Epithelial cell of esophagus (primary cell): ENCODE measurements at regions not wholly inside any gene's neighbourhood (a gene's known extent, or its start where the extent isn't known, plus 50 kb on each side); places are given as distances from the start of the nearest gene placed in this dataset.
"Not testable (repeated sequence)": the region's sequence is repeated elsewhere in the genome, so short reads cannot be mapped to it uniquely, and the experiment has no call there.

Source experiments
- DNase-seq: peaks from one replicate; pipeline ENCODE4 v3.0.0; 2010; ENCODE audit warnings: low read depth
- H3K4me3 ChIP-seq: 2 replicates; pipeline ENCODE4 v1.5.1; 2011; ENCODE audit warnings: mild to moderate bottlenecking, low read length, control low read depth
- CTCF ChIP-seq: IDR thresholded peaks from 2 replicates; pipeline ENCODE4 v1.5.1; 2011; ENCODE audit warnings: low read depth, mild to moderate bottlenecking, low read length, control low read depth, inconsistent platforms; ENCODE audit not compliant: insufficient read depth; ENCODE audit errors: missing control alignments

DNA sequence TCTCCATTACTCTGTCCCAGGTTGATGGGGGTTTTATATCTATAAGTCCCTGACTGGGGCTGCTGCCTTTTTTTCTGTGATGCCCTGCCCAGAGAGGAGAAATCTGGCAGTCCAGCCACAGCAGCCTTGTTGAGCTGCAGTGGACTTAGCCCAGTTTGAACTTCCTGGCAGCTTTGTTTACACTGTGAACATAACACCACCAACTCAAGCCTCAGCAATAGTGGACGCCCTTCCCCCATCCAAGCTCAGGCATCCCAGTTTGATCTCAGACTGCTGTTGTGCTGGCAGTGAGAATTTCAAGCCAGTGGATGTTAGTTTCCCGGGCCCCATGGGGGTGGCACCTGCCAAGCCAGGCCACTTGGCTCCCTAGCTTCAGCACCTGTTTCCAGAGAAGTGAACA, 298.5 kb upstream of the KDM5D start:
- no peak overlapping the region for H3K4me3 ChIP-seq
- DNase-seq: no peak
- no peak for TF ChIP-seq CTCF

GRCh38 chrY:20025676-20026075, 281.1 kb upstream of the KDM5D start:
- no peak overlapping the region for H3K4me3 ChIP-seq
- TF ChIP-seq CTCF: no peak
- no peak for DNase-seq

DNA sequence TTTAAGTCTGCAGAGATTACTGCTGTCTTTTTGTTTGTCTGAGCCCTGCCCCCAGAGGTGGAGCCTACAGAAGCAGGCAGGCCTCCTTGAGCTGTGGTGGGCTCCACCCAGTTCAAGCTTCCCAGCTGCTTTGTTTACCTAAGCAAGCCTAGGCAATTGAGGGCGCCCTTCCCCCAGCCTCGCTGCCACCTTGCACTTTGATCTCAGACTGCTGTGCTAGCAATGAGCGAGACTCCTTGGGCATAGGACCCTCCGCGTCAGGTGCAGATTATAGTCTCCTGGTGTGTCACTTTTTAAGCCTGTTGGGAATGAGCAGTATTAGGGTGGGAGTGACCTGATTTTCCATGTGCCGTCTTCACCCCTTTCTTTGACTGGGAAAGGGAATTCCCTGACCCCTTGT, 248.9 kb upstream of the KDM5D start:
- H3K4me3 ChIP-seq, DNase-seq: not testable (repeated sequence)

DNA sequence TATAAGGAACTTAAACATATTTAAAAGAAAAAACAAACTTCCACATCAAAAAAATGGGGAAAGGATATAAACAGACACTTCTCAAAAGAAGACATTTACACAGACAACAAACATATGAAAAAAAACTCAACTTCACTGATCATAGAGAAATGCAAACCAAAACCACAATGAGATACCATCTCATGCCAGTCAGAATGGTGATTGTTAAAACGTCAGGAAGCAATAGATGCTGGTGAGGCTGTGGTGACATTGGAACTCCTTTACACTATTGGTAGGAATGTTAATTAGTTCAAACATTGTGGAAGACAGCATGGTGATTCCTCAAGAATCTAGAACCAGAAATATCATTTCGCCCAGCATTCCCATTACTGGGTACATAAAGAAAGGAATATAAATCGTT, 228.5 kb upstream of the KDM5D start:
- no peak for TF ChIP-seq CTCF
- DNase-seq: no peak
- H3K4me3 ChIP-seq: no peak overlapping the region

DNA sequence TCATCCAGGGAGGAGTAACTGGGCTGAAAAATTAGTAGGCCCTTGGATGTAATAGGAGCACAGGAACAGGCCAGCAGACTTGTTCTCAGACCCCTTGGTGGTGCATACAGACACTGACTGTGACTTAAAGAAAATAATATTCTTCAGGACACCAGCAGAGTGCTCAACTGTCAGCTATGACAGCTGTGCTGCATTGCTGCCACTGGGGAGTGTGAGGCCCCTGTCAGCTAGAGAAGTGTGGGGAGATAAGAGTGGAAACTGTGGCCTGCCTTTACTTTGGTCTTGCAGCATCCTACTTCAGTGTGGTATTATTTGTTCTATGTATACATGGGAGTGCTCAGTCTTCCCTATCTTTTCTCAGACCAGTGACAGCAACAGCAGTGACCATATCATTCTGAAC, 203.2 kb upstream of the KDM5D start:
- DNase-seq: no peak
- TF ChIP-seq CTCF: no peak
- no peak overlapping the region for H3K4me3 ChIP-seq

- TF ChIP-seq CTCF: no peak
- H3K4me3 ChIP-seq: no peak overlapping the region
- no peak for DNase-seq
Measured at GRCh38 chrY:19899011-19899410, 154.5 kb upstream of the KDM5D start.

DNA sequence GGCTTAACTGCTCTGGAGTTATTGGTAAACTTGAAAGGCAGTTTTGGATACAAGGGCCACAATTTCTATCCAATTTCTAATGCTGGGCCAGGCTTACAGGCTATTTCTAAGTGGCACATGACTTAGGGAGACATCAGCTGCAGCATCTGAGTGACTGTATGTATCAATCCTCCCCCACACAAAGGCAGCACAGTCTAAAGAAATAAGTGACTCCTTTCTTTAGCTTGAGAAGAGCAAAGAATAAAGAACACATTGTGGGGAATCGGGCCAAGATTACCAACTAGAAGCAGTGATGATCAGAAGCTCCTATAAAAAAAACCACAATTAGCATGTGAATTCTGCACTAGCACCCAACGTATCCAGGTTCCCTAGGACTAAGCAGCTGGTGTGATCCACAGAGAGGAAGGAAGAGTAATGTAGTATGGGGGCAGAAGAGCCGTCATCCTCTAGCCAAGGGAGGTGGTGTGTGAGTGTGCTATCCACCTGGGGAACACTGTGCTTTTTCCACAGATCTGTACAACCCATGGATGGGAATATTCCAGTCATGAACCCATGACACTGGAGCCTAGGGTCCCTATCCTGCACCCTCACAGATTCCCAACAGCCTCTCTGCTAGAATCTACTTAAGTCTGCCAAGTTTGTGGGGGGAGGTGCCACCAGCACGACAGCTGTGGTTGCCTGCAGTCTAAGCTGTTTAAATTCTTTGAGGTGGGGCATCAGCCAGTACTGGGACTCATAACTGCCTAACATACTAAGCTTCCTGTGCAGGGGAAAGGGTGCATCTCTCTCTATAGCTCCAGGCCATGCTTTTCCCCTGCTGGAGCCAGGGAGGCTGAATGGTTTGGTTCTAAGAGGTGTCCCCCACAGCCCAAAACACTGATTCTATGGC, 147.8 kb upstream of the KDM5D start:
- no peak for TF ChIP-seq CTCF
- DNase-seq: no peak
- no peak overlapping the region for H3K4me3 ChIP-seq

DNA sequence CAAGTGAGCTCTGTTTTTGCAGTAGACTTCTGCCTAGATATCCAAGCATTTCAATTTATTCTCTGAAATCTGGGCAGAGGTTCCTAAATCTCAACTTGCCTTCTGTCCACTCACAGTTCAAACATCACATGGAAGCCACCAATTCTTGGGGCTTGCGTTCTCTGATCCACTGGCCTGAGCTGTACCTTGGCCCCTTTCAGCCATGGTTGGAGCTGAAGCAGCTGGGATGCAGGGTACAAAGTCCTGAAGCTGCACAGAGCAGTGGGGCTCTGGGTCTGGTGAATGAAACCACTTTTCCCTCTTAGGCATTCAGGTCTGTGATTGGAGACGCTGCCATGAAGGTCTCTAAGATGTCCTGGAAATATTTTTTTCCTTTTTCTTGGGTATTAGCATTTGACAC, 137.6 kb upstream of the KDM5D start:
- no peak for TF ChIP-seq CTCF
- no peak overlapping the region for H3K4me3 ChIP-seq
- DNase-seq: no peak
